WTC11 (cell line): ENCODE measurements at regions not wholly inside any gene's neighbourhood (a gene's known extent, or its start where the extent isn't known, plus 50 kb on each side); places are given as distances from the start of the nearest gene placed in this dataset.

Experiments used
- ATAC-seq: fragments of 200-7000 bp; cut with Tn5 transposase; 2 replicates; pipeline ENCODE4 v1.10.0; 2021; ENCODE audit warnings: mild to moderate bottlenecking, moderate library complexity
- CTCF ChIA-PET: fragments of 300-600 bp; sonication (Branson Sonifier 250); formaldehyde crosslinking; loops from one replicate; lab custom pipeline; 2021; ENCODE audit warnings: antibody characterized with exemption; lab: Charles Lee
- POLR2A ChIA-PET: fragments of 350-600 bp; sonication (Branson Sonifier 250); formaldehyde crosslinking; loops from one replicate; lab custom pipeline; 2021; ENCODE audit warnings: antibody characterized with exemption; lab: Charles Lee
- DNase-seq: peaks from one replicate; pipeline ENCODE4 v3.0.0; 2021; ENCODE audit warnings: low spot score
- H3K27ac Mint-ChIP-seq: 2 replicates; pipeline ENCODE4 v1.8.0; 2021; ENCODE audit warnings: mixed read lengths
- H3K27me3 Mint-ChIP-seq: 2 replicates; pipeline ENCODE4 v1.8.0; 2021; ENCODE audit warnings: low read depth, mild to moderate bottlenecking, moderate library complexity, mixed read lengths
- H3K36me3 Mint-ChIP-seq: 2 replicates; pipeline ENCODE4 v1.8.0; 2021; ENCODE audit warnings: mixed read lengths
- H3K4me1 Mint-ChIP-seq: 2 replicates; pipeline ENCODE4 v1.8.0; 2022; ENCODE audit warnings: mixed read lengths
- H3K4me3 Mint-ChIP-seq: 2 replicates; pipeline ENCODE4 v1.8.0; 2021; ENCODE audit warnings: mild to moderate bottlenecking, moderate library complexity, mixed read lengths
- H3K9me3 Mint-ChIP-seq: 2 replicates; pipeline ENCODE4 v1.8.0; 2021; ENCODE audit warnings: mixed read lengths
- AR ChIP-seq: fragments of 250-450 bp; sonication (Bioruptor Pico); IDR thresholded peaks from 2 replicates; pipeline ENCODE4 v1.9.0; 2021; ENCODE audit warnings: mild to moderate bottlenecking
- ARID4B ChIP-seq: sonication (generic); formaldehyde crosslinking; IDR thresholded peaks from 2 replicates; pipeline ENCODE4 v1.8.0; 2023; ENCODE audit warnings: missing genetic modification reagents, mild to moderate bottlenecking, borderline replicate concordance
- CREM ChIP-seq: sonication (generic); formaldehyde crosslinking; IDR thresholded peaks from 2 replicates; pipeline ENCODE4 v1.8.1; 2022; ENCODE audit warnings: mild to moderate bottlenecking, missing genetic modification reagents, moderate library complexity
- E2F4 ChIP-seq: sonication (generic); formaldehyde crosslinking; IDR thresholded peaks from 2 replicates; pipeline ENCODE4 v1.8.1; 2022; ENCODE audit warnings: low read depth, mild to moderate bottlenecking, moderate library complexity, missing genetic modification reagents, borderline replicate concordance
- EMX1 ChIP-seq: fragments of 250-450 bp; sonication (Bioruptor Pico); IDR thresholded peaks from 2 replicates; pipeline ENCODE4 v1.8.0; 2021; ENCODE audit warnings: mild to moderate bottlenecking
- ETV6 ChIP-seq: sonication (generic); formaldehyde crosslinking; IDR thresholded peaks from 2 replicates; pipeline ENCODE4 v1.8.1; 2022; ENCODE audit warnings: mild to moderate bottlenecking, missing genetic modification reagents
- HMGXB4 ChIP-seq: sonication (generic); formaldehyde crosslinking; IDR thresholded peaks from 2 replicates; pipeline ENCODE4 v1.8.1; 2023; ENCODE audit warnings: mild to moderate bottlenecking, moderate library complexity, missing genetic modification reagents
- MXD4 ChIP-seq: fragments of 250-450 bp; sonication (Bioruptor Pico); IDR thresholded peaks from 2 replicates; pipeline ENCODE4 v1.8.0; 2021; ENCODE audit warnings: mild to moderate bottlenecking, moderate library complexity, borderline replicate concordance
- NFATC4 ChIP-seq: fragments of 250-450 bp; sonication (Bioruptor Pico); IDR thresholded peaks from 2 replicates; pipeline ENCODE4 v1.9.0; 2021; ENCODE audit warnings: mild to moderate bottlenecking
- OVOL2 ChIP-seq: fragments of 250-450 bp; sonication (Bioruptor Pico); IDR thresholded peaks from 2 replicates; pipeline ENCODE4 v1.9.0; 2021; ENCODE audit warnings: mild to moderate bottlenecking, borderline replicate concordance
- TCF7 ChIP-seq: sonication (generic); formaldehyde crosslinking; IDR thresholded peaks from 2 replicates; pipeline ENCODE4 v1.8.0; 2022; ENCODE audit warnings: mild to moderate bottlenecking, low read depth, missing genetic modification reagents, moderate library complexity
- TP53 ChIP-seq: sonication (generic); formaldehyde crosslinking; IDR thresholded peaks from 2 replicates; pipeline ENCODE4 v1.8.1; 2023; ENCODE audit warnings: mild to moderate bottlenecking, missing genetic modification reagents
- ZNF138 ChIP-seq: sonication (generic); formaldehyde crosslinking; conservative IDR thresholded peaks from 2 replicates; pipeline ENCODE4 v1.8.1; 2022; ENCODE audit warnings: mild to moderate bottlenecking, moderate library complexity, missing genetic modification reagents
- ZNF232 ChIP-seq: sonication (generic); formaldehyde crosslinking; IDR thresholded peaks from 2 replicates; pipeline ENCODE4 v1.8.0; 2022; ENCODE audit warnings: mild to moderate bottlenecking, missing genetic modification reagents
- ZNF263 ChIP-seq: sonication (generic); formaldehyde crosslinking; IDR thresholded peaks from 2 replicates; pipeline ENCODE4 v1.8.1; 2022; ENCODE audit warnings: low read depth, mild to moderate bottlenecking, moderate library complexity, missing genetic modification reagents
- ZNF425 ChIP-seq: fragments of 250-450 bp; sonication (Bioruptor Pico); conservative IDR thresholded peaks from 2 replicates; pipeline ENCODE4 v1.9.0; 2021; ENCODE audit warnings: mild to moderate bottlenecking
- ZNF512 ChIP-seq: sonication (generic); formaldehyde crosslinking; IDR thresholded peaks from 2 replicates; pipeline ENCODE4 v1.8.1; 2022; ENCODE audit warnings: missing genetic modification reagents, borderline replicate concordance

GRCh38 chr14:53605562-53605961 lies 351.1 kb downstream of the BMP4 start (continued):
- no peak for TF ChIP-seq AR (CRISPR knock-in tag)
- no peak for TF ChIP-seq HMGXB4 (CRISPR knock-in tag)
- TF ChIP-seq OVOL2 (CRISPR knock-in tag) = no peak
- TF ChIP-seq ZNF232 = no peak

- no peak for DNase-seq
- peaks cover 20% of the 10 kb centered on the region for H3K4me1 Mint-ChIP-seq
- no peaks in the 10 kb centered on the region; the same call in 1 of the 2 replicates for H3K27me3 Mint-ChIP-seq
- no peaks in the 10 kb centered on the region for H3K36me3 Mint-ChIP-seq
- no peak; the same call in 1 of the 2 replicates for ATAC-seq
- no peak overlapping the region for H3K4me3 Mint-ChIP-seq
- no peak overlapping the region for H3K27ac Mint-ChIP-seq
- ChIA-PET POLR2A (no interaction called here), CTCF (interaction anchor here (0.5 kb wide), 1 partner anchor 93 kb away, joined by 5 read pairs; no protein-coding TSS in a partner anchor)
- H3K9me3 Mint-ChIP-seq = no peaks in the 10 kb centered on the region
- TF ChIP-seq ARID4B (CRISPR knock-in tag) (no peak), E2F4 (no peak), CREM (CRISPR knock-in tag) (no peak), ZNF425 (no peak), EMX1 (CRISPR knock-in tag) (no peak), ZNF512 (CRISPR knock-in tag) (no peak), AR (CRISPR knock-in tag) (no peak), NFATC4 (CRISPR knock-in tag) (no peak), TCF7 (CRISPR knock-in tag) (no peak), TP53 (CRISPR knock-in tag) (no peak), ETV6 (CRISPR knock-in tag) (no peak), ZNF263 (no peak), ZNF138 (CRISPR knock-in tag) (no peak), MXD4 (CRISPR knock-in tag) (no peak)
Observed at GRCh38 chr14:53603994-53604393, 352.6 kb downstream of the BMP4 start.
